ENCODE measurements at regions not wholly inside any gene's neighbourhood (a gene's known extent, or its start where the extent isn't known, plus 50 kb on each side); places are given as distances from the start of the nearest gene placed in this dataset.

DNA sequence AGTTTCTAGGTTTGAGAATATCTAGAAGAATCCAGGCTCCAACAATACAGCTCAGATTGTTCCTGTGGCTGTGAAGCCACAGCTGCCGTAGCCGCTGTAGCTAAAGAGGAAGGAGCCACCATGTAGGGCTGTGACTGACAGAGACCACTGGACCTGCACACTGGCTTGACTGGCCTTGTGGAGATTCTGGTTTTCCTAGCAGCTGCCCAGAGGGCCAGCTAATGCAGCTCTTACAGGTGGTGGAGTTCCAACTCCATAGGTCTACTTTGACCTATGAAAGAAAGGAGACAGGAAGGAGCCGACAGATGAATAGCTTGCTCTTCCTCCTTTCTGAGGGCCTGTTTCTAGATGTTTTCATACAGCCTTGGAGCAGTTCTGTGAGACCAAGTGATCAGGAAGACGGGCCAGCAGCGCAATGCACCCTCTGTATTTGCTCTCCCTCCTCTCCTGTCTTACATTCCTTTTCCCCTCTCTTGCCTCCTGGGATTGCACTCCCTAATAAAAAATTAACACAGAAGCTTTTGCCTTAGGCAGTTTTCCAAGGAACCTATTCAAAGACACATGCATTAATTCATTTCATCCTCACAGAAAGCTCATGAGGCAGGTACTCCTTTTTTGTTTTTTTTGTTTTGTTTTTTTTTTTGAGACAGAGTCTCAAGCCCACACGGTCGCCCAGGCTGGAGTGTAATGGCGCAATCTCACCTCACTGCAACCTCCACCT is 51.8 kb upstream of the MYB start:
- H3K4me1 ChIP-seq (ENCODE audit: control insufficient read depth, insufficient read depth, low read length, poor library complexity, severe bottlenecking), result peaks cover 7% of the 10 kb centered on the region
- H3K27ac ChIP-seq (ENCODE audit: insufficient read depth, low read length, poor library complexity, severe bottlenecking), result no peak overlapping the region
- no peaks in the 10 kb centered on the region for H3K27me3 ChIP-seq (replicated peaks; ENCODE audit: control insufficient read depth, insufficient read depth, low read length, poor library complexity, severe bottlenecking)
- DNase-seq, result no peak
- no peaks in the 10 kb centered on the region for H3K36me3 ChIP-seq (ENCODE audit: control insufficient read depth, insufficient read depth, low read length)
- no peak overlapping the region for H3K4me3 ChIP-seq (ENCODE audit: insufficient read depth, low read depth, low read length, poor library complexity, severe bottlenecking)
- no peaks in the 10 kb centered on the region for H3K9me3 ChIP-seq (ENCODE audit: control insufficient read depth, low read length)

DNA sequence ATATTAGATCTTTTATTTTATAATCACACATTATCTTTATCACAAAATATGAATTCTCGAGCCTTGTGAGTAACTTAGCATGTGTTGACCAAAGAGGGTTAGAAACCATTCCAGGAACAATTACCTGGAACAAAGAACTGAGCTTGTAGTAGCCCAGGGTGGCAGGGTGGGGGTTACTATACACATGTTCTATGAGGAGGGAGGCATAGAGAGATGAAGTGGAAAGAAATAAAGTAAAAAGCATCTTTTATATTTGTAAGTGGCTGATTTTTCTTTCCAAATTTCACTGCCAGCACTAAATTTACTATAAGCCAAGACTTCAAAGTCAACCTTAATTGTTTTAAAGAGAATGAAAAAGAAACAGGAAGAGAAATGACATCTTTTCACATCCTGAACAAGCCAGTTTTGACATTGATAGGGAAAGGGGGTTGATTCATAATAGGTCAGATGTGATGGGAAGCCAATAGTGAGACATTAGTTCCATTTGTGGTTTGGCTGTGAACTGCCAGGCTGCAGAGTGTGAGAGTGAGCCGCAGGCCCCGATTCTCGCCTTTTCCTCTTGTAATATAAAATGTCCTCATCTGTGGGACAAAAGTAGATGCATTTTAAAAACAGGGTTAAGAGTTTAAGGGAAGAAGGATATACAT is 52.7 kb upstream of the MYB start:
- Histone ChIP-seq H3K27ac (ENCODE audit: insufficient read depth, low read length, poor library complexity, severe bottlenecking) (no peak overlapping the region), H3K27me3 (replicated peaks; ENCODE audit: control insufficient read depth, insufficient read depth, low read length, poor library complexity, severe bottlenecking) (no peaks in the 10 kb centered on the region), H3K36me3 (ENCODE audit: control insufficient read depth, insufficient read depth, low read length) (no peaks in the 10 kb centered on the region), H3K9me3 (ENCODE audit: control insufficient read depth, low read length) (no peaks in the 10 kb centered on the region), H3K4me1 (ENCODE audit: control insufficient read depth, insufficient read depth, low read length, poor library complexity, severe bottlenecking) (peaks cover 7% of the 10 kb centered on the region), H3K4me3 (ENCODE audit: insufficient read depth, low read depth, low read length, poor library complexity, severe bottlenecking) (no peak overlapping the region)
- DNase-seq, result peak; percentile 8 to 20 (median 10)

DNA sequence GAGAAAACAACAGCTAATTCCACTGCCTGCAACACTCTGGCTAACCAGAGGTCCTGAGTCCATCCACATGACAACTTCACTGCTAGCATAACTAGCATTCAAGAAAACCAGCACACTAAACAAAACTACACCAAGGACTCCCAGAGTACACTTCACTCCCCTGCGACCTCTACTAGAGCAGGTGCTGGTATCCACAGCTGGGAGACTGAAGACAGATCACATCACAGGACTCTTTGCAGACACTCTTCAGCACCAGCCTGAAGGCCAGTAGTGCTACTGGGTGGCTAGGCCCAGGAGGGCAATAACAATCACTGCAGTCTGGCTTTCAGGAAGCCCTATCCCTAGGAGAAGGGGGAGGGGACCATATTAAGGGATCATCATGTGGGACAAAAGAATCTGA is 54.4 kb upstream of the MYB start:
- no peak overlapping the region for H3K4me3 ChIP-seq (ENCODE audit: insufficient read depth, low read depth, low read length, poor library complexity, severe bottlenecking)
- no peak for DNase-seq
- peaks cover 7% of the 10 kb centered on the region for H3K4me1 ChIP-seq (ENCODE audit: control insufficient read depth, insufficient read depth, low read length, poor library complexity, severe bottlenecking)
- no peaks in the 10 kb centered on the region for H3K36me3 ChIP-seq (ENCODE audit: control insufficient read depth, insufficient read depth, low read length)
- no peaks in the 10 kb centered on the region for H3K9me3 ChIP-seq (ENCODE audit: control insufficient read depth, low read length)
- H3K27ac ChIP-seq (ENCODE audit: insufficient read depth, low read length, poor library complexity, severe bottlenecking), result no peak overlapping the region
- no peaks in the 10 kb centered on the region for H3K27me3 ChIP-seq (replicated peaks; ENCODE audit: control insufficient read depth, insufficient read depth, low read length, poor library complexity, severe bottlenecking)

DNA sequence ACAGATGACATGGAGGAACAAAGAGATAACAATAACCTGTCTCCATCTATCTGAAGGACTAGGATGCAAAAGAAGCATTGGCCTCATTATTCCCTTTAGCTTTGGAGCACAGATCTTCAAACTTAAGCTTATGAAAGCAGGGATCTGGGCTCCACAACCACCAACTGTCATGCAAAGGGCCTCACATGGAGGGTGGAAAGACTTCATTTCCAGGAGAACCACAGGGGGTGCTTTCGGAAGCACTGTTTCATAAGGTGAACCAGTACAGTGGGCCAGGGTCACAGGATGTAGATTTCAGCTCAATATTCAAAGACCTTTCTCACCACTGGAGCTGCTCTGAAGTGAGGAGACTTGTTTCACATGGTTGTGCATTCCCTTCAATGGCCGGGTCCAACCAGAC is 55.1 kb upstream of the MYB start:
- Histone ChIP-seq H3K4me1 (ENCODE audit: control insufficient read depth, insufficient read depth, low read length, poor library complexity, severe bottlenecking) (peaks cover 7% of the 10 kb centered on the region), H3K9me3 (ENCODE audit: control insufficient read depth, low read length) (no peaks in the 10 kb centered on the region), H3K27ac (ENCODE audit: insufficient read depth, low read length, poor library complexity, severe bottlenecking) (no peak overlapping the region), H3K36me3 (ENCODE audit: control insufficient read depth, insufficient read depth, low read length) (no peaks in the 10 kb centered on the region), H3K27me3 (replicated peaks; ENCODE audit: control insufficient read depth, insufficient read depth, low read length, poor library complexity, severe bottlenecking) (no peaks in the 10 kb centered on the region), H3K4me3 (ENCODE audit: insufficient read depth, low read depth, low read length, poor library complexity, severe bottlenecking) (no peak overlapping the region)
- DNase-seq, result no peak

DNA sequence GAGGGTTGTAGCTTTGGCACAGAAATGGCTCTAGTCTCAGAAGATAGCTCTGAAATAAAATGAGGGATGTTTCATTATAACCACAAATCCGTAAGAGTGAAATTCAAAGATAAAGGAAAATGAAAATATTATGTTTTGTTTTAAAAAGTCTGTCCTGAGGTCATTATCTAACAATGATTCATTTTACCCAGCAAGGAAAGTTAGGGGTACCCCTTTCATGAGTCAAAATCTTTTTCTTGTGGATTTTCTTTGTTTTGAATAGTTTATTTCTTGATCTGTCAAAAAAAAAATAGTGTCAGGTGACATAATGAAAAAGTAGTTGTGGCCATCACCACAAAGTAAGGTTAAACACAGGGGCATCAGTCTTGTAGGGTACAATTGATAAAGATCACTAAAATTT is 59.7 kb upstream of the MYB start:
- no peak overlapping the region for H3K27ac ChIP-seq (ENCODE audit: insufficient read depth, low read length, poor library complexity, severe bottlenecking)
- no peak for DNase-seq
- H3K4me3 ChIP-seq (ENCODE audit: insufficient read depth, low read depth, low read length, poor library complexity, severe bottlenecking), result no peak overlapping the region
- peaks cover 5% of the 10 kb centered on the region for H3K4me1 ChIP-seq (ENCODE audit: control insufficient read depth, insufficient read depth, low read length, poor library complexity, severe bottlenecking)
- no peaks in the 10 kb centered on the region for H3K36me3 ChIP-seq (ENCODE audit: control insufficient read depth, insufficient read depth, low read length)
- no peaks in the 10 kb centered on the region for H3K27me3 ChIP-seq (replicated peaks; ENCODE audit: control insufficient read depth, insufficient read depth, low read length, poor library complexity, severe bottlenecking)
- H3K9me3 ChIP-seq (ENCODE audit: control insufficient read depth, low read length), result no peaks in the 10 kb centered on the region

DNA sequence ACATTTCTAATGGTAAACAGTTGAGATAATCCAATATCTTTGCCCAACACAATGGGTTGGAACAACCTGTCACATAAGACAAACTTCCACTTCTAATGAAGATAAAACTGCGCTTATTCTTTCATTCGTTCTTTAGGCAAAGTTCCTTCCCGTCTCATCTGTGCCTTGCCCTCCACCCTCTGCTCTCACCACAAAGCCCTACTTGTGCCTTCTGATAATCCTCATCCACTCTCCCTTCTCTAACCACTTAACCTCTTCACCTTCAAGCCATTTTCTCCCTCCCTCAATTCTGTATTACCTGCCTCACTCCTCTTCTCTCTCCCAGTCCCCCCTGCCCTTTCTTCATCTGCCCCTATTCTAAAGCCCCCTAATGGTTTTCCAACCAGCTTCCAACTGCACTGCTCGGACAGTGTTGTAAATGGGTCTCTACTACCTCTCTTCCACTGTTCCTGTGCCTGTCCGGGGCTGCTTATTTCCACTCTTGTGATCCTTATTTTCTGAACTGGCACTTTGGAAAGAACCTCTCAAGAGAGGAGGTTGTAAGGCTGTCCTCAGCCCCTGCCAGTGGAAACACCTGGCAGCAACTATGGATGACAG is 62.9 kb upstream of the MYB start:
- Histone ChIP-seq H3K9me3 (ENCODE audit: control insufficient read depth, low read length) (no peaks in the 10 kb centered on the region), H3K27me3 (replicated peaks; ENCODE audit: control insufficient read depth, insufficient read depth, low read length, poor library complexity, severe bottlenecking) (no peaks in the 10 kb centered on the region), H3K36me3 (ENCODE audit: control insufficient read depth, insufficient read depth, low read length) (no peaks in the 10 kb centered on the region), H3K27ac (ENCODE audit: insufficient read depth, low read length, poor library complexity, severe bottlenecking) (no peak overlapping the region), H3K4me3 (ENCODE audit: insufficient read depth, low read depth, low read length, poor library complexity, severe bottlenecking) (no peak overlapping the region), H3K4me1 (ENCODE audit: control insufficient read depth, insufficient read depth, low read length, poor library complexity, severe bottlenecking) (peaks cover 5% of the 10 kb centered on the region)
- no peak for DNase-seq

DNA sequence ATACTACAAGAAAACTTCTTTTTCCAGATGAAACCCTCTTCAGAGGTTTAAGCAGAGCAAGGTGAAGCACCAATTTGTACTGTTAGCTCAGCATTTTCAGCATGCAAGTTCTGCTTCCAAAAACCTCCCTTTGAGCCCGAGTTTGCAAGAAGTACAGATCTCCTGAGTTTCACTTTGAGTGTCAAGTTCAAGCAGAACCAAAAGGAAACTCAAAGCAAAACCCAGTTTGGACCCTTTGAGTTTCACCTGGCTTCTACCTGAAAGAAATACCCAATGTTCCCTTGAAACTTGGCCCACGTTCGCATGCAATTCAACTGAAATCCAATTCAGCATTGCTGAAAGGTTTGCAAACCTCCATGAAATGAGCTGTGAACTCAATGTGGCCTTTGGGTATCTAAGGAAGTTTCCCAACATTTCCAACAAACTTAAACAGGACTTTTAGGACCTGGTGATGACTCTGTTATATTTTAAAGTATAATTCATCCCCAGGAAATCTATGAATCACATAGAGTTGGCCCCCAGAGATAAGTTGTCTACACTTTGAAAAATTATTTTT is 62.9 kb upstream of the HBS1L start:
- H3K4me1 ChIP-seq (ENCODE audit: control insufficient read depth, insufficient read depth, low read length, poor library complexity, severe bottlenecking), result peaks cover 5% of the 10 kb centered on the region
- no peak for DNase-seq
- no peaks in the 10 kb centered on the region for H3K36me3 ChIP-seq (ENCODE audit: control insufficient read depth, insufficient read depth, low read length)
- no peaks in the 10 kb centered on the region for H3K27me3 ChIP-seq (replicated peaks; ENCODE audit: control insufficient read depth, insufficient read depth, low read length, poor library complexity, severe bottlenecking)
- no peak overlapping the region for H3K4me3 ChIP-seq (ENCODE audit: insufficient read depth, low read depth, low read length, poor library complexity, severe bottlenecking)
- H3K27ac ChIP-seq (ENCODE audit: insufficient read depth, low read length, poor library complexity, severe bottlenecking), result no peak overlapping the region
- no peaks in the 10 kb centered on the region for H3K9me3 ChIP-seq (ENCODE audit: control insufficient read depth, low read length)

DNA sequence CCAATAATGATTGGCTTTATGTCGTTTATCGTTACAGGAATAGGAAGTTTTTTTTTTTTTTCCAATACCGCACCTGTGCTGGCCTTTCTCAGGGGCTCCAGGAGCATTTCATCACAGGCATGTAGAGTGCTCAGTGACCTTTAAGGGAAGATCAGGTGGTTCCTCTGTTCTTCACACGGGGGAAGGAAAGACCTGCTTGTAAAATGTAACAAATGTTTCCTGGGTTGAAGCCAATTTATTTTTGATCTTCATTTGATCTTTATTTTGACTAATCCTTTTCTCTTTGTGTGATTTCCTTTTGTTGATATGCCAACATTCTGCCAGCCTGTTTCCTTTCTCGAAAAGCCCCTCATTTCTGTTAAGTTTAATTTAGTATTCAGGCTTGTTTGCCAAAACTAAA is 61.9 kb upstream of the HBS1L start:
- H3K9me3 ChIP-seq (ENCODE audit: control insufficient read depth, low read length), result no peaks in the 10 kb centered on the region
- H3K27me3 ChIP-seq (replicated peaks; ENCODE audit: control insufficient read depth, insufficient read depth, low read length, poor library complexity, severe bottlenecking), result no peaks in the 10 kb centered on the region
- no peaks in the 10 kb centered on the region for H3K36me3 ChIP-seq (ENCODE audit: control insufficient read depth, insufficient read depth, low read length)
- no peak overlapping the region for H3K4me3 ChIP-seq (ENCODE audit: insufficient read depth, low read depth, low read length, poor library complexity, severe bottlenecking)
- peaks cover 5% of the 10 kb centered on the region for H3K4me1 ChIP-seq (ENCODE audit: control insufficient read depth, insufficient read depth, low read length, poor library complexity, severe bottlenecking)
- no peak for DNase-seq
- no peak overlapping the region for H3K27ac ChIP-seq (ENCODE audit: insufficient read depth, low read length, poor library complexity, severe bottlenecking)

DNA sequence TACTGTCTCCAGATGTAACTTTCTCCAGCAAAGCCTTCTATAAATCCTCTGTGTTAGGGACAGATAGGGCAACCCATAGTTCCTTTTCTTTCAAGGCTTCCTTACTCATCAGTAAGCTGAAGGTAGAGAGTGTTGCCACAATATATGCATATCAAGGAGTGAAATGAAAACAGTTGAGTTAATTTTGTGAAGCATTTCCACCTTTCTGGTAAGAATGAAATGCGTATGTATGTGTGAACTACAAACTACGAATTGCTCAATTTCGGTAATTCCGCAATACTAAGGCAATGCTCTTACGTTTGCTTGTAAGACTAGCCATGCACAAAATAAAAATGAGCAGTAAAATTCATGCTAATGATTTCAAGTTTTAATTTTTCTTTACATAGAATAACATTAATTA is 61.2 kb upstream of the HBS1L start:
- Histone ChIP-seq H3K9me3 (ENCODE audit: control insufficient read depth, low read length) (no peaks in the 10 kb centered on the region), H3K4me3 (ENCODE audit: insufficient read depth, low read depth, low read length, poor library complexity, severe bottlenecking) (no peak overlapping the region), H3K27me3 (replicated peaks; ENCODE audit: control insufficient read depth, insufficient read depth, low read length, poor library complexity, severe bottlenecking) (no peaks in the 10 kb centered on the region), H3K36me3 (ENCODE audit: control insufficient read depth, insufficient read depth, low read length) (no peaks in the 10 kb centered on the region), H3K4me1 (ENCODE audit: control insufficient read depth, insufficient read depth, low read length, poor library complexity, severe bottlenecking) (peaks cover 5% of the 10 kb centered on the region), H3K27ac (ENCODE audit: insufficient read depth, low read length, poor library complexity, severe bottlenecking) (no peak overlapping the region)
- DNase-seq, result no peak

DNA sequence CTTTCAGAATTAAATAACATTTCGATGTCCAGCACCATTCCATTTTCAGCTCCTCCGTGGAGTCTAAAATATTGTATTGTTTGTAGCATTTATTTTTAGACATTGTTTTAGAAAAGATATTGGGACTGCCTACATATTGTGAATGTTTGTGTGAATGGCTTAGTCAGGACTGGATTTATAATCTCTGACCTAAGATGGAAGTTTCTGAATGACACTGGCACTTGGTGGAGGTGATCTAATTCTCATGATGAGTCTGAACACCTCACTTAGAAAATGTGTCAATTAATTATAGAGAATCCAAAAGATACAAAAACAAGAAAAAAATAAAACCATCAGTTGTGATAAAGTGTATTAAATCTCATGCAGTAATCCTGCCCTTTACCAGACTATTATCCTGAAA is 60.8 kb upstream of the HBS1L start:
- H3K27me3 ChIP-seq (replicated peaks; ENCODE audit: control insufficient read depth, insufficient read depth, low read length, poor library complexity, severe bottlenecking), result no peaks in the 10 kb centered on the region
- H3K4me1 ChIP-seq (ENCODE audit: control insufficient read depth, insufficient read depth, low read length, poor library complexity, severe bottlenecking), result peaks cover 5% of the 10 kb centered on the region
- no peaks in the 10 kb centered on the region for H3K36me3 ChIP-seq (ENCODE audit: control insufficient read depth, insufficient read depth, low read length)
- no peak overlapping the region for H3K4me3 ChIP-seq (ENCODE audit: insufficient read depth, low read depth, low read length, poor library complexity, severe bottlenecking)
- H3K27ac ChIP-seq (ENCODE audit: insufficient read depth, low read length, poor library complexity, severe bottlenecking), result no peak overlapping the region
- DNase-seq, result no peak
- H3K9me3 ChIP-seq (ENCODE audit: control insufficient read depth, low read length), result no peaks in the 10 kb centered on the region

Data from effector memory CD4-positive, alpha-beta T cell (primary cell).